NB4 (cell line): ENCODE measurements at regions not wholly inside any gene's neighbourhood (a gene's known extent, or its start where the extent isn't known, plus 50 kb on each side); places are given as distances from the start of the nearest gene placed in this dataset.

ENCODE experiments used
- MYC ChIP-seq: IDR thresholded peaks from 2 replicates; pipeline ENCODE4 v1.6.1; 2011; ENCODE audit warnings: low read depth, low read length
- POLR2A ChIP-seq: IDR thresholded peaks from 2 replicates; pipeline ENCODE4 v1.6.1; 2011; ENCODE audit warnings: mild to moderate bottlenecking; ENCODE audit not compliant: insufficient read length; ENCODE audit errors: extremely low read depth
- TF ChIP-seq, protein P1 (sequence below): IDR thresholded peaks from one replicate; pipeline ENCODE4 v1.5.1; 2012; ENCODE audit warnings: low read depth, low read length
- TF ChIP-seq, protein P2 (sequence below): IDR thresholded peaks from 2 replicates; pipeline ENCODE4 v1.6.1; 2011; ENCODE audit warnings: low read depth, low read length

DNA sequence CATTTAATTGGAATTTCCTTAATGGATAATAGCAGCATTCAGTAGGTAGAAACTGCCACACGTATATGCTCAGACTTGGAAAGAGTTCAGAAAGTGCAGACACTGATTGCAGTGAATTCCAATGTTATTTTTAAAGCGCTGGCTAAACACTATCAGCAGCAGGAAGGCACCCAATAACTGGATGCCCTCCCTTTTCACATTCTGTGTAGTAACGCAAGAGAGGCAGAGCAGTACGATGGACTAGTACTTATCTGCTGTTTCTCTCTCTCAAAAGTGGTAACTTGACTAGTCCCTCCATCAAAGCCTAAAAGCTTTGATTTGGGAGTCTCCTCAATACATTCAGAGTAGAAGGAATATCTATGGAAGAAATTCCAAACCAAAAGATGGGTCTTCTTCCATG lies 791.0 kb downstream of the TMTC2 start:
- TF ChIP-seq, protein P1, sequence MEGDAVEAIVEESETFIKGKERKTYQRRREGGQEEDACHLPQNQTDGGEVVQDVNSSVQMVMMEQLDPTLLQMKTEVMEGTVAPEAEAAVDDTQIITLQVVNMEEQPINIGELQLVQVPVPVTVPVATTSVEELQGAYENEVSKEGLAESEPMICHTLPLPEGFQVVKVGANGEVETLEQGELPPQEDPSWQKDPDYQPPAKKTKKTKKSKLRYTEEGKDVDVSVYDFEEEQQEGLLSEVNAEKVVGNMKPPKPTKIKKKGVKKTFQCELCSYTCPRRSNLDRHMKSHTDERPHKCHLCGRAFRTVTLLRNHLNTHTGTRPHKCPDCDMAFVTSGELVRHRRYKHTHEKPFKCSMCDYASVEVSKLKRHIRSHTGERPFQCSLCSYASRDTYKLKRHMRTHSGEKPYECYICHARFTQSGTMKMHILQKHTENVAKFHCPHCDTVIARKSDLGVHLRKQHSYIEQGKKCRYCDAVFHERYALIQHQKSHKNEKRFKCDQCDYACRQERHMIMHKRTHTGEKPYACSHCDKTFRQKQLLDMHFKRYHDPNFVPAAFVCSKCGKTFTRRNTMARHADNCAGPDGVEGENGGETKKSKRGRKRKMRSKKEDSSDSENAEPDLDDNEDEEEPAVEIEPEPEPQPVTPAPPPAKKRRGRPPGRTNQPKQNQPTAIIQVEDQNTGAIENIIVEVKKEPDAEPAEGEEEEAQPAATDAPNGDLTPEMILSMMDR: no peak
- TF ChIP-seq POLR2A: no peak
- TF ChIP-seq, protein P2, sequence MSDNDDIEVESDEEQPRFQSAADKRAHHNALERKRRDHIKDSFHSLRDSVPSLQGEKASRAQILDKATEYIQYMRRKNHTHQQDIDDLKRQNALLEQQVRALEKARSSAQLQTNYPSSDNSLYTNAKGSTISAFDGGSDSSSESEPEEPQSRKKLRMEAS: no peak
- TF ChIP-seq MYC: no peak
